ENCODE measurements at regions not wholly inside any gene's neighbourhood (a gene's known extent, or its start where the extent isn't known, plus 50 kb on each side); places are given as distances from the start of the nearest gene placed in this dataset.
"Not testable (repeated sequence)": the region's sequence is repeated elsewhere in the genome, so short reads cannot be mapped to it uniquely, and the experiment has no call there.

GRCh38 chr18:53861185-53861584 is 363.3 kb downstream of the MBD2 start:
- Mint-ChIP-seq H3K27me3 (no peaks in the 10 kb centered on the region), H3K4me3 (no peak overlapping the region), H3K27ac (no peak overlapping the region), H3K9me3 (no peaks in the 10 kb centered on the region), H3K4me1 (ENCODE audit: low read depth) (no peaks in the 10 kb centered on the region), H3K36me3 (ENCODE audit: low read depth) (no peaks in the 10 kb centered on the region)
- intact Hi-C loops (cut with micrococcal nuclease): no loop called here

- intact Hi-C loops (cut with micrococcal nuclease): no loop called here
- H3K27ac Mint-ChIP-seq: no peak overlapping the region
- no peaks in the 10 kb centered on the region for H3K36me3 Mint-ChIP-seq (ENCODE audit: low read depth)
- H3K4me3 Mint-ChIP-seq: no peak overlapping the region
- no peaks in the 10 kb centered on the region for H3K4me1 Mint-ChIP-seq (ENCODE audit: low read depth)
- H3K27me3 Mint-ChIP-seq: no peaks in the 10 kb centered on the region
- H3K9me3 Mint-ChIP-seq: no peaks in the 10 kb centered on the region
Observed at GRCh38 chr18:53859764-53860163, 364.7 kb downstream of the MBD2 start.

GRCh38 chr18:53850902-53851301 is 373.6 kb downstream of the MBD2 start:
- intact Hi-C loops (cut with micrococcal nuclease): no loop called here
- peaks cover 12% of the 10 kb centered on the region for H3K9me3 Mint-ChIP-seq

GRCh38 chr18:53843763-53844162 is 380.7 kb downstream of the MBD2 start:
- no peaks in the 10 kb centered on the region for H3K4me1 Mint-ChIP-seq (ENCODE audit: low read depth)
- H3K36me3 Mint-ChIP-seq (ENCODE audit: low read depth): no peaks in the 10 kb centered on the region
- H3K4me3 Mint-ChIP-seq: no peak overlapping the region
- peaks cover 41% of the 10 kb centered on the region for H3K9me3 Mint-ChIP-seq
- H3K27ac Mint-ChIP-seq: no peak overlapping the region
- H3K27me3 Mint-ChIP-seq: no peaks in the 10 kb centered on the region
- intact Hi-C loops (cut with micrococcal nuclease): no loop called here

More at GRCh38 chr18:53850902-53851301, 373.6 kb downstream of the MBD2 start:
- Mint-ChIP-seq H3K36me3 (ENCODE audit: low read depth) (no peaks in the 10 kb centered on the region), H3K4me1 (ENCODE audit: low read depth) (no peaks in the 10 kb centered on the region), H3K4me3 (no peak overlapping the region), H3K27ac (no peak overlapping the region), H3K27me3 (no peaks in the 10 kb centered on the region)

GRCh38 chr18:53843113-53843760 is 381.2 kb downstream of the MBD2 start:
- H3K9me3 Mint-ChIP-seq: peaks cover 41% of the 10 kb centered on the region
- H3K4me1 Mint-ChIP-seq (ENCODE audit: low read depth): no peaks in the 10 kb centered on the region
- H3K36me3 Mint-ChIP-seq (ENCODE audit: low read depth): no peaks in the 10 kb centered on the region
- H3K4me3 Mint-ChIP-seq: no peak overlapping the region
- H3K27me3 Mint-ChIP-seq: no peaks in the 10 kb centered on the region
- intact Hi-C loops (cut with micrococcal nuclease): no loop called here
- no peak overlapping the region for H3K27ac Mint-ChIP-seq

- no peak overlapping the region for H3K27ac Mint-ChIP-seq
- H3K36me3 Mint-ChIP-seq (ENCODE audit: low read depth): no peaks in the 10 kb centered on the region
- no peaks in the 10 kb centered on the region for H3K27me3 Mint-ChIP-seq
- H3K9me3 Mint-ChIP-seq: peaks cover 49% of the 10 kb centered on the region
- no peak overlapping the region for H3K4me3 Mint-ChIP-seq
- intact Hi-C loops (cut with micrococcal nuclease): no loop called here
- H3K4me1 Mint-ChIP-seq (ENCODE audit: low read depth): no peaks in the 10 kb centered on the region
Observed at GRCh38 chr18:53838746-53839145, 385.7 kb downstream of the MBD2 start.

- H3K4me3 Mint-ChIP-seq; H3K36me3 Mint-ChIP-seq (ENCODE audit: low read depth); H3K4me1 Mint-ChIP-seq (ENCODE audit: low read depth); H3K27ac Mint-ChIP-seq; intact Hi-C loops (cut with micrococcal nuclease); H3K27me3 Mint-ChIP-seq: not testable (repeated sequence)
- H3K9me3 Mint-ChIP-seq: peaks cover 31% of the 10 kb centered on the region
Observed at GRCh38 chr18:53821141-53821540, 403.3 kb downstream of the MBD2 start.

GRCh38 chr18:53819671-53820070 is 404.8 kb downstream of the MBD2 start:
- Mint-ChIP-seq H3K9me3 (peaks cover 21% of the 10 kb centered on the region), H3K27ac (no peak overlapping the region), H3K36me3 (ENCODE audit: low read depth) (no peaks in the 10 kb centered on the region), H3K4me1 (ENCODE audit: low read depth) (no peaks in the 10 kb centered on the region), H3K27me3 (no peaks in the 10 kb centered on the region), H3K4me3 (no peak overlapping the region)
- intact Hi-C loops (cut with micrococcal nuclease): no loop called here

- no peak overlapping the region for H3K27ac Mint-ChIP-seq
- no peaks in the 10 kb centered on the region for H3K4me1 Mint-ChIP-seq (ENCODE audit: low read depth)
- no peaks in the 10 kb centered on the region for H3K36me3 Mint-ChIP-seq (ENCODE audit: low read depth)
- intact Hi-C loops (cut with micrococcal nuclease): no loop called here
- no peak overlapping the region for H3K4me3 Mint-ChIP-seq
- peaks cover 21% of the 10 kb centered on the region for H3K9me3 Mint-ChIP-seq
- no peaks in the 10 kb centered on the region for H3K27me3 Mint-ChIP-seq
Observed at GRCh38 chr18:53819174-53819573, 405.3 kb downstream of the MBD2 start.

- Mint-ChIP-seq H3K4me1 (ENCODE audit: low read depth) (no peaks in the 10 kb centered on the region), H3K36me3 (ENCODE audit: low read depth) (no peaks in the 10 kb centered on the region), H3K9me3 (peaks cover 21% of the 10 kb centered on the region), H3K27ac (no peak overlapping the region), H3K27me3 (no peaks in the 10 kb centered on the region), H3K4me3 (no peak overlapping the region)
- intact Hi-C loops (cut with micrococcal nuclease): no loop called here
Observed at GRCh38 chr18:53817976-53818950, 406.2 kb downstream of the MBD2 start.

GRCh38 chr18:53800171-53800570 is 424.3 kb downstream of the MBD2 start:
- Mint-ChIP-seq H3K9me3 (peaks cover 31% of the 10 kb centered on the region), H3K4me3 (no peak overlapping the region)

GRCh38 chr18:53799134-53799533 is 425.3 kb downstream of the MBD2 start:
- Mint-ChIP-seq H3K27ac (no peak overlapping the region), H3K4me3 (no peak overlapping the region), H3K9me3 (peaks cover 22% of the 10 kb centered on the region), H3K36me3 (ENCODE audit: low read depth) (no peaks in the 10 kb centered on the region), H3K4me1 (ENCODE audit: low read depth) (no peaks in the 10 kb centered on the region), H3K27me3 (no peaks in the 10 kb centered on the region)
- intact Hi-C loops (cut with micrococcal nuclease): no loop called here

More at GRCh38 chr18:53800171-53800570, 424.3 kb downstream of the MBD2 start:
- no peaks in the 10 kb centered on the region for H3K4me1 Mint-ChIP-seq (ENCODE audit: low read depth)
- H3K36me3 Mint-ChIP-seq (ENCODE audit: low read depth): no peaks in the 10 kb centered on the region
- H3K27me3 Mint-ChIP-seq: no peaks in the 10 kb centered on the region
- H3K27ac Mint-ChIP-seq: no peak overlapping the region
- intact Hi-C loops (cut with micrococcal nuclease): no loop called here

- intact Hi-C loops (cut with micrococcal nuclease): no loop called here
- H3K27ac Mint-ChIP-seq: no peak overlapping the region
- H3K4me3 Mint-ChIP-seq: no peak overlapping the region
- no peaks in the 10 kb centered on the region for H3K36me3 Mint-ChIP-seq (ENCODE audit: low read depth)
- H3K27me3 Mint-ChIP-seq: no peaks in the 10 kb centered on the region
- H3K9me3 Mint-ChIP-seq: peaks cover 16% of the 10 kb centered on the region
- H3K4me1 Mint-ChIP-seq (ENCODE audit: low read depth): no peaks in the 10 kb centered on the region
Observed at GRCh38 chr18:53798516-53798915, 426.0 kb downstream of the MBD2 start.

GRCh38 chr18:53797998-53798495 is 426.4 kb downstream of the MBD2 start:
- peaks cover 12% of the 10 kb centered on the region for H3K9me3 Mint-ChIP-seq
- intact Hi-C loops (cut with micrococcal nuclease): no loop called here
- H3K4me3 Mint-ChIP-seq: no peak overlapping the region
- no peak overlapping the region for H3K27ac Mint-ChIP-seq
- H3K4me1 Mint-ChIP-seq (ENCODE audit: low read depth): no peaks in the 10 kb centered on the region
- no peaks in the 10 kb centered on the region for H3K36me3 Mint-ChIP-seq (ENCODE audit: low read depth)
- H3K27me3 Mint-ChIP-seq: no peaks in the 10 kb centered on the region

Measured in dendritic cell treated with granulocyte-macrophage colony-stimulating factor and Interleukin-4, amounts not matched to agents 40 ng/mL and 50 ng/mL, for 4 days (primary cell).